Activated CD8-positive, alpha-beta T cell treated with anti-CD3 and anti-CD28 coated beads, Interleukin-2, amount 10 ng/mL, durations not matched to agents 7 days and 5 days (primary cell): ENCODE measurements at regions not wholly inside any gene's neighbourhood (a gene's known extent, or its start where the extent isn't known, plus 50 kb on each side); places are given as distances from the start of the nearest gene placed in this dataset.

ENCODE experiments used
- ATAC-seq: fragments of 150-1000 bp; cut with Tn5 transposase; one replicate; pipeline ENCODE4 v1.10.0; 2021; ENCODE audit warnings: moderate library complexity
- CTCF ChIA-PET: fragments of 350-600 bp; sonication (Branson Sonifier 250); formaldehyde crosslinking; loops from one replicate; lab custom pipeline; 2021; ENCODE audit warnings: antibody characterized with exemption; lab: Charles Lee
- POLR2A ChIA-PET: fragments of 350-600 bp; sonication (Branson Sonifier 250); formaldehyde crosslinking; loops from one replicate; lab custom pipeline; 2021; ENCODE audit warnings: antibody characterized with exemption; lab: Charles Lee
- DNase-seq: peaks from one replicate; pipeline ENCODE4 v3.0.0-alpha.2; 2020
- H3K27ac Mint-ChIP-seq: one replicate; pipeline ENCODE4 v1.8.0; 2021; ENCODE audit warnings: mild to moderate bottlenecking, mixed read lengths
- H3K27me3 Mint-ChIP-seq: one replicate; pipeline ENCODE4 v1.8.0; 2021; ENCODE audit warnings: low read depth, mixed read lengths
- H3K36me3 Mint-ChIP-seq: one replicate; pipeline ENCODE4 v1.8.0; 2021; ENCODE audit warnings: low read depth, mixed read lengths
- H3K4me1 Mint-ChIP-seq: one replicate; pipeline ENCODE4 v1.8.0; 2021; ENCODE audit warnings: low read depth, mixed read lengths
- H3K4me3 Mint-ChIP-seq: one replicate; pipeline ENCODE4 v1.8.0; 2021; ENCODE audit warnings: mild to moderate bottlenecking, mixed read lengths
- H3K9me3 Mint-ChIP-seq: one replicate; pipeline ENCODE4 v1.8.0; 2022; ENCODE audit warnings: mixed read lengths; ENCODE audit not compliant: insufficient read depth

- Mint-ChIP-seq H3K9me3 (peaks cover 5% of the 10 kb centered on the region), H3K4me1 (no peaks in the 10 kb centered on the region), H3K36me3 (no peaks in the 10 kb centered on the region), H3K27me3 (peaks cover 2% of the 10 kb centered on the region), H3K27ac (no peak overlapping the region), H3K4me3 (no peak overlapping the region)
- CTCF ChIA-PET = interaction anchor here (1.1 to 1.4 kb wide), 2 partner anchors 160 to 172 kb away, joined by 3 to 4 read pairs; no protein-coding TSS in a partner anchor
- ATAC-seq (no peak), DNase-seq (no peak)
- POLR2A ChIA-PET = no interaction called here
Measured at GRCh38 chr14:51807356-51807755, 53.1 kb upstream of the GNG2 start.
